ENCODE measurements at regions not wholly inside any gene's neighbourhood (a gene's known extent, or its start where the extent isn't known, plus 50 kb on each side); places are given as distances from the start of the nearest gene placed in this dataset.
A peak's percentile ranks its signal among the peaks of the same experiment; 100 is the strongest.

DNA sequence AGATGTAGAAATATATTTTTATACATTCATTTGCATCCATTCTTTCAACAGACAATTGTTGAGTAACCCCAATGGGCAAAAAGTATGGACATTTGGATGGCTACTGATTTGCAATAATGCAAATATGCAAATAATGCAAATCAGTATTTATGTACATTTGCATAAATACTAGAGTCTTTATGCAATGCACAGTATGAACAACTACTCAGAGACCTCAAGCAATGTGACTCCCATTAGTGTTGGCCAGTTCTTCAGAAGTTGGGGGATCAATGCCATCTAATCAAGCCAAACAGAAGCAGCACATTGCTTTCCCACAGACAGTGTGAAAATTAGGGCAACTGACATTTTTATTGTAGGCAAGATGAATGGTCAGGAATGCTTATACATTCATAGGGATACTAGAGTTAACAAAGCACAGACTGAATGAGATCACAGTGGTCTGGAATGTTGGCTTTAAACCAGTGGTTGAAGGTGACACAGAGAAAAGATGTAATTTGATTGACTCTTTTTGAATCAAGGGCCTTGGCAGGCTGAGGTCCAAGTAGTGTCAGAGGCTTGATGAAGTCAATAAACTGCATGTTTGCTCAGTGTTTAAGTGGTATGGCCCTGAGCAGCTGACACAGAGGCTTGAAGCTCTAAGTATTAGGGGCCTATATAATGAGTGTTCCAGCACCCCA lies 256.6 kb downstream of the CTH start:
- H2AFZ ChIP-seq (ENCODE audit: low read length, unreplicated experiment): no peak overlapping the region
- peaks cover 13% of the 10 kb centered on the region; the same call in 1 of the 2 replicates for H3K27me3 ChIP-seq (ENCODE audit: insufficient read depth, low read length)
- H3K27ac ChIP-seq (ENCODE audit: low read depth, low read length): no peak overlapping the region

DNA sequence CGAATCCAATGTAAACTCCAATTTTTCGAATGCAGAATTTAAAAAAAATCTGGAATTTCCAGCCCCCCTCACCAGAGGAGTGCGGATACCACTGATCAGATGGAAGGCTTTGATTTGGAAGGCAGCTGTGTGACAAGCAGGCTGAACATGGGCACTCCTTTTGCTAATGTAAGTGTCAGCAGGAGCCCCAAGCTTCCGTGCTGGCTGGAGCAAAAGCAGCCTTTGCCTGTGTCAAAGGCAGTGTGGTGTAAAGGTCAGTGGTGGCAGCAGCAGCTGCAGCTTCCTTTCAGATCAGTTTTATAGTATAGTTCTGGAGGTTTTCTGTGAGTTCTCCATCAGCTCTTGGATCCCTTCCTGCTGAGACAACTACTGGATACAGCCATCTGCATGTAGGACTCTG lies 259.9 kb downstream of the CTH start:
- Histone ChIP-seq H3K79me2 (ENCODE audit: control insufficient read depth, insufficient read depth, low read length, unreplicated experiment) (no peaks in the 10 kb centered on the region), H2AFZ (ENCODE audit: low read length, unreplicated experiment) (no peak overlapping the region), H3K27ac (ENCODE audit: low read depth, low read length) (no peak overlapping the region), H3K4me3 (ENCODE audit: low read depth, low read length) (no peak overlapping the region), H3K36me3 (ENCODE audit: insufficient read depth, low read length) (no peaks in the 10 kb centered on the region), H3K27me3 (ENCODE audit: insufficient read depth, low read length) (peaks cover 13% of the 10 kb centered on the region; the same call in 1 of the 2 replicates), H3K4me1 (ENCODE audit: control insufficient read depth, insufficient read depth, low read length, unreplicated experiment) (no peaks in the 10 kb centered on the region)

More for the DNA sequence above, 256.6 kb downstream of the CTH start:
- H3K36me3 ChIP-seq (ENCODE audit: insufficient read depth, low read length): no peaks in the 10 kb centered on the region
- H3K4me3 ChIP-seq (ENCODE audit: low read depth, low read length): no peak overlapping the region
- H3K79me2 ChIP-seq (ENCODE audit: control insufficient read depth, insufficient read depth, low read length, unreplicated experiment): no peaks in the 10 kb centered on the region
- H3K4me1 ChIP-seq (ENCODE audit: control insufficient read depth, insufficient read depth, low read length, unreplicated experiment): no peaks in the 10 kb centered on the region

DNA sequence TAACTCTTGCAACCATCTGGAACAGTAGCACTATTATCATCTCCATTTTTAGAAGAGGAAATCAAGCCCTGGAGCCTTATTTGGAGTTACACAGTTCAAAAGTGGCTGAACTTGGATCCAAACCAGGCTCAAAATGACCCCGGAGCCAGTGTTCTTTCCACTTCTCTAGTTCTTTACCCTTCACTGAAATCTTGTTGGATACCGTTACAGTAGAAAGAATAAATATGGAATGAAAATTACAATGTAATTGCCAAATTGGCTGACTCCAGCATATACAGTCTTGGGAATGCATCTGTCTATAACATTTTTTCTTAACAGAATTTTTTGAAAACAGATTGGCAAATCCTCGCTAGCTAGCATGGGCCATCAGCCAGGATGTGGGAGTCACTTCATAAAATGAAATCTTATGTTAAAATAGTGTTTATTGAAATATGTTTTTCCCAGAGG lies 261.4 kb downstream of the CTH start:
- Histone ChIP-seq H3K27ac (ENCODE audit: low read depth, low read length) (no peak overlapping the region), H3K4me1 (ENCODE audit: control insufficient read depth, insufficient read depth, low read length, unreplicated experiment) (no peaks in the 10 kb centered on the region), H3K4me3 (ENCODE audit: low read depth, low read length) (no peak overlapping the region), H2AFZ (ENCODE audit: low read length, unreplicated experiment) (no peak overlapping the region), H3K36me3 (ENCODE audit: insufficient read depth, low read length) (no peaks in the 10 kb centered on the region), H3K79me2 (ENCODE audit: control insufficient read depth, insufficient read depth, low read length, unreplicated experiment) (no peaks in the 10 kb centered on the region), H3K27me3 (ENCODE audit: insufficient read depth, low read length) (peaks cover 13% of the 10 kb centered on the region; the same call in 1 of the 2 replicates)

DNA sequence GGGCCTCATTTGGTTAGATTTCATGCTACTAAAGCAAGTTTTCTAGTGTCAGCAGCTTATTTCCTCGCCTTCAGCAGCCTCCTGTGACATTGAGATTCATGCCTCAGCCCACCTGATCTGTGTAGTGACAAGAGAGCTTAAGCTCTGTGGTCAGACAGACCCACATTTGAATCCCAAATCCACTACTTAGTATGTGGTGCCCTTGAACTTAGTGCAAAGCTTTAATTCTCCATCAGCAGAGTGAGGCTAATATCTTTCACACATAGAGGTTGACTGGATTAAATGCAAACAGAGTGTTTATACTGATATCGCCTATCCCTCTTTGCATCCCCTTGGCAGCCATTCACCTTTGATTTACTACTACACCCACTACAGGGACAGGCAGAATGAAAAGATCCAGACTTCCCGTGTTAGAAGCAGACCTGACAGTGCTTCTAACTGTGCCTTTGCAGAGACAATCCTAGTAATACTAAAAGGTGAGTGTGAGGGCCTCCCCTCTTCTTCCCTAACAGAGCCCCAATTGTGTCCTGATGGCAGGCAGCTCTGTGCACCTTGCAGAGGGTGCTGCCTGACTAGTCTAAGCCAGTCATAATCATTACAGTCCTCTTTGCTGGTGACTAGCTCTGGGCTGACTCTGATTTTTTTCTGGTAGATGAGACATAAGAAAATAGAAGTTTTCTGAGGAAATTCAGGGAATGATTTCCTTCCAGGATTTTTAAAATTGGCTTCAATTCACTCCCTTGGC lies 264.0 kb downstream of the CTH start:
- H3K27me3 ChIP-seq (ENCODE audit: insufficient read depth, low read length): peaks cover 13% of the 10 kb centered on the region; the same call in 1 of the 2 replicates
- H3K27ac ChIP-seq (ENCODE audit: low read depth, low read length): no peak overlapping the region
- no peak overlapping the region for H2AFZ ChIP-seq (ENCODE audit: low read length, unreplicated experiment)
- H3K36me3 ChIP-seq (ENCODE audit: insufficient read depth, low read length): no peaks in the 10 kb centered on the region
- no peaks in the 10 kb centered on the region for H3K4me1 ChIP-seq (ENCODE audit: control insufficient read depth, insufficient read depth, low read length, unreplicated experiment)
- no peaks in the 10 kb centered on the region for H3K79me2 ChIP-seq (ENCODE audit: control insufficient read depth, insufficient read depth, low read length, unreplicated experiment)
- no peak overlapping the region for H3K4me3 ChIP-seq (ENCODE audit: low read depth, low read length)

DNA sequence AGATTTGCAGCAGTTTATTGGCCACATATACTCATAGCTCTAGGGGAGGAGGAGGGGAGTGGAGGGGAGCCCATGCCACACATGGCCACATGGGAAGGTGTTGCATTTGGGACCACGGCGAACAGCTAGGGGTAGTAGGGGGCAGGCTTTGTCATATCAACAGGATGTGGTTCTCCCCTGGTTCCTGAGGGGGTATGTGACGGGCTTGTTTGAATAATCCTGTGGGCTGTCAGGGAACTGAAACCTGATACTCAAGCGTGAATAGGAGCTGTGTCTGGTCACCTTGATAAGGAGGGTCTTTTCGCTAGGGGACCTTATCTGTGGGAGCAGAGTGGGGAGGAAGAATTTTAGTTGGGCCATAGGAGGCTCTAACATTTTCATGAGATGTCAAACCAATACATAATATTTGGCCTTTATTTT lies 264.7 kb downstream of the CTH start:
- H2AFZ ChIP-seq (ENCODE audit: low read length, unreplicated experiment): no peak overlapping the region
- H3K4me3 ChIP-seq (ENCODE audit: low read depth, low read length): no peak overlapping the region
- peaks cover 13% of the 10 kb centered on the region; the same call in 1 of the 2 replicates for H3K27me3 ChIP-seq (ENCODE audit: insufficient read depth, low read length)
- H3K36me3 ChIP-seq (ENCODE audit: insufficient read depth, low read length): no peaks in the 10 kb centered on the region
- H3K27ac ChIP-seq (ENCODE audit: low read depth, low read length): no peak overlapping the region
- H3K79me2 ChIP-seq (ENCODE audit: control insufficient read depth, insufficient read depth, low read length, unreplicated experiment): no peaks in the 10 kb centered on the region
- no peaks in the 10 kb centered on the region for H3K4me1 ChIP-seq (ENCODE audit: control insufficient read depth, insufficient read depth, low read length, unreplicated experiment)

DNA sequence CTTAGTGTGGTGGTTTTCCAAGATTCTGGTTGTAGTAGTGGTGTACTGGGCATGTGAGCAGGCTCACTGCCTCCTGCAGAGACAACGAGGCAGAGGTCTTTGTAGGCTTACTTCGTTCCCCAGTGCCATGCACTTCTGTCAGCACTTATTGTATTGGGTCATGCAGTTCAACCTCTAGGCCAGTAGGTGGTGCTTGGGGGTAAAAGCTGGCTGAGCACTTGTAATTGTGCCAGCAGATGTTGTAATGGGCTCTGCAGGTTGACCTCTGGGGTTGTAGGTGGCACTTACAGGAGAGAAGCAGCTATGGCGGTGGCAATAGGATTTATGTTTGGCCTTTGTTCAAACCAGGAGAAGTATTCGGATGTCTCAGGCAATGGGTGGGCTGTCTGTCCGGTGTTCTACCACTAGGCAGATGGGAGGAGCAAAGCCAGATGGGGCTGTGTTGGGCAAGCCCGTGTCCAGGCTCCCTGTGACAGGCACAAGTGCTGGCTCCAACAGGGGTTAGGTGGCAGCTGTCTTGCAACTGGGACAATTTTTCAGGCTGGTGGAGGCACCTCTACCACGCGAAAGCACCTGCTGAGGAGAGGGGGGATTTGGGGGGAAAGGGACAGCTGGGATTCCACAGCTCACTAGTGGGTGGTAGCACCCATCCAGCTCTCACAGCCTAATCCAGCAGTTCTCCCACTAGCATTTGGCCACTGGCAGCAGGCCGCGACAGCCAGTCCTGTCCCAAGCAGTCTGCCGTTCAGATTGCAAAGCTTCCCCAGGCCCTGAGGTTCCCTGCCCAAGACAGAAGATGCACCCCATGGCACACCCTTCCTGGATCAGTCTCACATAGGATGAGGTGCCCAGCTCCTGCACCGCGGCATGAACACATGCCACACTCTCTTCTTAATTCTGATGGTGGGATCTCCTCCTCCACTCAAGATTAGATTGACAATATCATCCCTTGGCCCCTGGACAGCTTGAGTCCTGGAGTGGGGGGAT lies 274.5 kb downstream of the CTH start:
- H3K4me3 ChIP-seq (ENCODE audit: low read depth, low read length): no peak overlapping the region
- no peak overlapping the region for H3K27ac ChIP-seq (ENCODE audit: low read depth, low read length)
- no peaks in the 10 kb centered on the region for H3K4me1 ChIP-seq (ENCODE audit: control insufficient read depth, insufficient read depth, low read length, unreplicated experiment)
- H3K79me2 ChIP-seq (ENCODE audit: control insufficient read depth, insufficient read depth, low read length, unreplicated experiment): no peaks in the 10 kb centered on the region
- no peak overlapping the region for H2AFZ ChIP-seq (ENCODE audit: low read length, unreplicated experiment)
- peaks cover 8% of the 10 kb centered on the region; the same call in 1 of the 2 replicates for H3K27me3 ChIP-seq (ENCODE audit: insufficient read depth, low read length)
- no peaks in the 10 kb centered on the region for H3K36me3 ChIP-seq (ENCODE audit: insufficient read depth, low read length)

DNA sequence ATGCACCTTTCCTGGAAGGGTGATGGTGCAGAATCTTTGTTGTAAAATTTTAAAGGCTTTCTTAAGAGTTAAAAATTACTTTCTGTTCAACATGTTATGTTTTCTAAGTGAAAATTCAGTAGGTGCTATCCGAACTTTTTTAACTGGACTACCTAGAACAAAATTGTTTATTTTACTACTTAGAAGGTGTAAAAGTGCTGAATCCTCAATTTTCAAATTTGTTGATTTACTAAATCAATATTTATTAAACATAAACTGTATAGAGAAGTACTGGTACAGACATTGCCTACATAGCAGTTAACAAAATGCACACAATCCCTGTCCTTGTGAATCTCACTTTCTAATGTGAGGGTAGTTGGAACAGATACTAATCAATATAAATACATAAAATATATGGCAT lies 277.5 kb downstream of the CTH start:
- Histone ChIP-seq H3K27ac (ENCODE audit: low read depth, low read length) (no peak overlapping the region), H3K79me2 (ENCODE audit: control insufficient read depth, insufficient read depth, low read length, unreplicated experiment) (no peaks in the 10 kb centered on the region), H3K27me3 (ENCODE audit: insufficient read depth, low read length) (no peaks in the 10 kb centered on the region), H3K36me3 (ENCODE audit: insufficient read depth, low read length) (no peaks in the 10 kb centered on the region), H3K4me3 (ENCODE audit: low read depth, low read length) (no peak overlapping the region), H3K4me1 (ENCODE audit: control insufficient read depth, insufficient read depth, low read length, unreplicated experiment) (no peaks in the 10 kb centered on the region), H2AFZ (ENCODE audit: low read length, unreplicated experiment) (no peak overlapping the region)

DNA sequence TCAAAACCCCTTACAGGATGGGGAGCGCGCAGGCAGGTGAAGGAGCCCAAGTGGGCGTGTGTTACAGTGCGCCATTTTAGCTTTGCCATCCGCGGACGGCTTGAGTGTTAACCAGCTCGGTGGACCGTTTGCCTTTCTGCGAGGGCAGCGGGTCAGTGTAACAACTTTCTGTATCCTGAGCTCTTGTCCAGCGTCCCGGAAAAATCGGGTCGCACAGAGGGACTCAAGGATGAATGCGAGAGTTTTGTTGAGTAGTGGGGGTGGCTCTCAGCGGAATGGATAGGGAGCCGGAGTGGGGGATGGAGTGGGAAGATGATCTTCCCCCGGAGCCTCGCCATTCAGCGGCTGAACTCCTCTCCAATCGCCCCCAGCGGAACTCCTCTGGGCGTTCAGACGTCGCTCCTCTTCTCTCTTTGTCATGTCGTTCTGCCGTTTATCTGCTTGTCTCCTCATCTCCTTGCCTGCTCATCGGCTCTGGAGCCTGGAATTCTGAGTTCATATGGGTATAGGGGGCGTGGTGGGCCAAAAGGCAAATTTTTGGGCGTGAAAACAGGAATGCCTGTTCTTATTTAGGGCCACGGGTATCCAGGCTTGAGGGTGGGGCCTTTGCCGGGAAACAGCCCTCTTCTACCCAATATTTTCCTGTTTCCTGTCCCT lies 295.4 kb downstream of the CTH start:
- Histone ChIP-seq H3K4me1 (ENCODE audit: control insufficient read depth, insufficient read depth, low read length, unreplicated experiment) (no peaks in the 10 kb centered on the region), H2AFZ (ENCODE audit: low read length, unreplicated experiment) (no peak overlapping the region), H3K27me3 (ENCODE audit: insufficient read depth, low read length) (no peaks in the 10 kb centered on the region), H3K4me3 (ENCODE audit: low read depth, low read length) (peak overlapping the region; percentile 51), H3K27ac (ENCODE audit: low read depth, low read length) (no peak overlapping the region), H3K79me2 (ENCODE audit: control insufficient read depth, insufficient read depth, low read length, unreplicated experiment) (no peaks in the 10 kb centered on the region), H3K36me3 (ENCODE audit: insufficient read depth, low read length) (no peaks in the 10 kb centered on the region)

DNA sequence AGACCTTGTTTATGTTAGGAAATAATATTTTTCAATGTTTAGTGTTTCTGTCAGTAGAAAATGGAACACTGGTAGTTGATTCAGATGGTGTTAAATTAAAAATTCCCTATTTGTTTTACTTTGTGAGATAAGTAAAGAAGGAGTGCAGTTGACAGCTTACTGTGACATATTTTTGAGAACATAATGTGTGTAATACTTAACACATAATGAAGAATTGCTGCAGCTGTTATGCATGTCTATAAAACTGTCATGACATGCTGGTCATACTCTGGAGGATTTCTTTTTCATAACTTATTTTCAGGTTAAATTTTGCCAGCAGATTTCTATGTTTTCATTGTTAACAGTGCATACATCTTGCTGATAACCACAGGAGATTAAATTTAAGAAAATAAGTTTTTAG lies 296.1 kb downstream of the CTH start:
- Histone ChIP-seq H2AFZ (ENCODE audit: low read length, unreplicated experiment) (no peak overlapping the region), H3K36me3 (ENCODE audit: insufficient read depth, low read length) (no peaks in the 10 kb centered on the region), H3K4me1 (ENCODE audit: control insufficient read depth, insufficient read depth, low read length, unreplicated experiment) (no peaks in the 10 kb centered on the region), H3K27me3 (ENCODE audit: insufficient read depth, low read length) (no peaks in the 10 kb centered on the region), H3K27ac (ENCODE audit: low read depth, low read length) (no peak overlapping the region), H3K4me3 (ENCODE audit: low read depth, low read length) (no peak overlapping the region), H3K79me2 (ENCODE audit: control insufficient read depth, insufficient read depth, low read length, unreplicated experiment) (no peaks in the 10 kb centered on the region)

DNA sequence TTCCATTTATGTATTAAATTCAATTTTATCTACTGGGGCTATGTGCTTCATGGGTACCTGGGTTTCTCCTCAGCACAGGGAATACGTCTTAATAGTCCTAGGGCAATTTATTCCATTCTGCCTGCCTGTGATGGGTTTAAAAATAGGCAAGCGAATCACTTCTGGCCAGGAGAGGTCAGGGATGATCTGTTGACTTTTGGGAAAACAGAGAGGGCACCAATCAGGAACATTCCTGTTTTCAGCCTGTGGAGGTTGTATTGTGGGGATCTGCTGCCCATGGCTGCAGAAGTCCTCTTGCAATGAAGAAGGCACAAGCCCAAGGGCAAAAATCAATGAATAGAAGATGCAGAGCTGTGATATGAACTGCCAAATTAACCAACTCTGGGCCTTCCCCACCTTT lies 303.1 kb downstream of the CTH start:
- no peak overlapping the region for H3K27ac ChIP-seq (ENCODE audit: low read depth, low read length)
- H3K4me1 ChIP-seq (ENCODE audit: control insufficient read depth, insufficient read depth, low read length, unreplicated experiment): no peaks in the 10 kb centered on the region
- no peaks in the 10 kb centered on the region for H3K36me3 ChIP-seq (ENCODE audit: insufficient read depth, low read length)
- no peaks in the 10 kb centered on the region for H3K79me2 ChIP-seq (ENCODE audit: control insufficient read depth, insufficient read depth, low read length, unreplicated experiment)
- H2AFZ ChIP-seq (ENCODE audit: low read length, unreplicated experiment): no peak overlapping the region
- H3K4me3 ChIP-seq (ENCODE audit: low read depth, low read length): no peak overlapping the region
- no peaks in the 10 kb centered on the region for H3K27me3 ChIP-seq (ENCODE audit: insufficient read depth, low read length)
